Spinal cord (tissue), 9 donors: ENCODE measurements at regions not wholly inside any gene's neighbourhood (a gene's known extent, or its start where the extent isn't known, plus 50 kb on each side); places are given as distances from the start of the nearest gene placed in this dataset.
A peak's percentile ranks its signal among the peaks of the same experiment; 100 is the strongest.

ENCODE experiments used
- DNase-seq, 6 donors: peaks; one replicate each; pipeline versions ENCODE4 v3.0.0 to v3.0.0-alpha.2; 2013 to 2015; ENCODE audit warnings: low spot score in 6 of 6, low read depth in 4 of 6
- H3K27ac ChIP-seq: one replicate; pipeline ENCODE4 v1.5.1; 2013; ENCODE audit warnings: low read depth, low read length, control low read depth
- H3K27me3 ChIP-seq: one replicate; pipeline ENCODE4 v1.6.1; 2013; ENCODE audit warnings: low read length; ENCODE audit not compliant: control insufficient read depth, insufficient read depth
- H3K36me3 ChIP-seq: one replicate; pipeline ENCODE4 v1.6.1; 2013; ENCODE audit warnings: low read length; ENCODE audit not compliant: control insufficient read depth, insufficient read depth
- H3K4me1 ChIP-seq: one replicate; pipeline ENCODE4 v1.6.1; 2013; ENCODE audit warnings: low read length; ENCODE audit not compliant: control insufficient read depth, insufficient read depth
- H3K4me3 ChIP-seq: one replicate; pipeline ENCODE4 v1.5.1; 2013; ENCODE audit warnings: low read depth, low read length, control low read depth
- H3K9me3 ChIP-seq: one replicate; pipeline ENCODE4 v1.6.1; 2013; ENCODE audit warnings: low read length; ENCODE audit not compliant: control insufficient read depth, insufficient read depth
- WGBS: methylation state at CpG from one replicate; pipeline ENCODE4 v1.1.5; 2013; ENCODE audit warnings: missing lambda C conversion rate; ENCODE audit not compliant: insufficient coverage; 5-methylcytosine and 5-hydroxymethylcytosine counted together
- donor health status: healthy.

GRCh38 chr14:95392841-95393240 lies 73.1 kb upstream of the CLMN start:
- no peak for DNase-seq
- Histone ChIP-seq H3K36me3 (no peaks in the 10 kb centered on the region), H3K9me3 (no peaks in the 10 kb centered on the region), H3K4me1 (no peaks in the 10 kb centered on the region), H3K27me3 (no peaks in the 10 kb centered on the region), H3K27ac (no peak overlapping the region), H3K4me3 (no peak overlapping the region)
- WGBS = 75% methylated on average over 4 of the region's 5 CpGs

GRCh38 chr14:95391331-95391730 lies 71.6 kb upstream of the CLMN start:
- Histone ChIP-seq H3K4me3 (no peak overlapping the region), H3K4me1 (no peaks in the 10 kb centered on the region), H3K9me3 (no peaks in the 10 kb centered on the region), H3K36me3 (no peaks in the 10 kb centered on the region), H3K27ac (no peak overlapping the region), H3K27me3 (no peaks in the 10 kb centered on the region)
- 89% methylated on average over 2 of the region's 2 CpGs for WGBS
- DNase-seq = no peak

GRCh38 chr14:95389471-95390011 lies 69.8 kb upstream of the CLMN start:
- no peaks in the 10 kb centered on the region for H3K27me3 ChIP-seq
- peak in 1 of 6 donors; percentile 27 for DNase-seq
- no peak overlapping the region for H3K4me3 ChIP-seq
- H3K36me3 ChIP-seq = no peaks in the 10 kb centered on the region
- H3K27ac ChIP-seq = no peak overlapping the region
- H3K4me1 ChIP-seq = no peaks in the 10 kb centered on the region
- WGBS = 72% methylated on average over 9 of the region's 9 CpGs
- H3K9me3 ChIP-seq = no peaks in the 10 kb centered on the region

GRCh38 chr14:95388699-95389098 lies 69.0 kb upstream of the CLMN start:
- Histone ChIP-seq H3K27me3 (no peaks in the 10 kb centered on the region), H3K9me3 (no peaks in the 10 kb centered on the region), H3K4me1 (no peaks in the 10 kb centered on the region), H3K36me3 (no peaks in the 10 kb centered on the region), H3K4me3 (no peak overlapping the region), H3K27ac (no peak overlapping the region)
- WGBS = 88% methylated on average over 4 of the region's 4 CpGs
- DNase-seq = no peak

GRCh38 chr14:95387826-95388445 lies 68.2 kb upstream of the CLMN start:
- Histone ChIP-seq H3K4me1 (no peaks in the 10 kb centered on the region), H3K9me3 (no peaks in the 10 kb centered on the region), H3K27ac (no peak overlapping the region), H3K36me3 (no peaks in the 10 kb centered on the region), H3K27me3 (no peaks in the 10 kb centered on the region), H3K4me3 (no peak overlapping the region)
- WGBS = 68% methylated on average over 2 of the region's 7 CpGs
- no peak for DNase-seq

- Histone ChIP-seq H3K4me1 (no peaks in the 10 kb centered on the region), H3K27ac (no peak overlapping the region), H3K27me3 (no peaks in the 10 kb centered on the region), H3K4me3 (no peak overlapping the region), H3K36me3 (no peaks in the 10 kb centered on the region), H3K9me3 (no peaks in the 10 kb centered on the region)
- WGBS = 64% methylated on average over 6 of the region's 6 CpGs
- DNase-seq = no peak
Observed at GRCh38 chr14:95386536-95387095, 66.9 kb upstream of the CLMN start.

GRCh38 chr14:95385701-95386100 lies 66.0 kb upstream of the CLMN start:
- Histone ChIP-seq H3K27ac (no peak overlapping the region), H3K9me3 (no peaks in the 10 kb centered on the region), H3K4me3 (no peak overlapping the region), H3K27me3 (no peaks in the 10 kb centered on the region), H3K4me1 (no peaks in the 10 kb centered on the region), H3K36me3 (no peaks in the 10 kb centered on the region)
- WGBS = 67% methylated on average over 3 of the region's 6 CpGs
- no peak for DNase-seq

GRCh38 chr14:95382747-95383146 lies 63.0 kb upstream of the CLMN start:
- Histone ChIP-seq H3K27me3 (no peaks in the 10 kb centered on the region), H3K27ac (no peak overlapping the region), H3K9me3 (peaks cover 8% of the 10 kb centered on the region), H3K36me3 (no peaks in the 10 kb centered on the region), H3K4me3 (no peak overlapping the region), H3K4me1 (no peaks in the 10 kb centered on the region)
- no peak for DNase-seq
- 68% methylated on average over 3 of the region's 3 CpGs for WGBS

- no peaks in the 10 kb centered on the region for H3K27me3 ChIP-seq
- H3K36me3 ChIP-seq = no peaks in the 10 kb centered on the region
- WGBS = 74% methylated on average over 3 of the region's 4 CpGs
- no peak overlapping the region for H3K4me3 ChIP-seq
- H3K27ac ChIP-seq = no peak overlapping the region
- DNase-seq = no peak
- no peaks in the 10 kb centered on the region for H3K4me1 ChIP-seq
- peaks cover 8% of the 10 kb centered on the region for H3K9me3 ChIP-seq
Observed at GRCh38 chr14:95381726-95382125, 62.0 kb upstream of the CLMN start.

GRCh38 chr14:95380350-95381042 lies 60.8 kb upstream of the CLMN start:
- Histone ChIP-seq H3K4me1 (no peaks in the 10 kb centered on the region), H3K36me3 (no peaks in the 10 kb centered on the region), H3K27ac (no peak overlapping the region), H3K27me3 (no peaks in the 10 kb centered on the region), H3K9me3 (peaks cover 8% of the 10 kb centered on the region), H3K4me3 (no peak overlapping the region)
- 100% methylated on average over 2 of the region's 5 CpGs for WGBS
- DNase-seq = no peak
